ENCODE measurements at regions not wholly inside any gene's neighbourhood (a gene's known extent, or its start where the extent isn't known, plus 50 kb on each side); places are given as distances from the start of the nearest gene placed in this dataset.

DNA sequence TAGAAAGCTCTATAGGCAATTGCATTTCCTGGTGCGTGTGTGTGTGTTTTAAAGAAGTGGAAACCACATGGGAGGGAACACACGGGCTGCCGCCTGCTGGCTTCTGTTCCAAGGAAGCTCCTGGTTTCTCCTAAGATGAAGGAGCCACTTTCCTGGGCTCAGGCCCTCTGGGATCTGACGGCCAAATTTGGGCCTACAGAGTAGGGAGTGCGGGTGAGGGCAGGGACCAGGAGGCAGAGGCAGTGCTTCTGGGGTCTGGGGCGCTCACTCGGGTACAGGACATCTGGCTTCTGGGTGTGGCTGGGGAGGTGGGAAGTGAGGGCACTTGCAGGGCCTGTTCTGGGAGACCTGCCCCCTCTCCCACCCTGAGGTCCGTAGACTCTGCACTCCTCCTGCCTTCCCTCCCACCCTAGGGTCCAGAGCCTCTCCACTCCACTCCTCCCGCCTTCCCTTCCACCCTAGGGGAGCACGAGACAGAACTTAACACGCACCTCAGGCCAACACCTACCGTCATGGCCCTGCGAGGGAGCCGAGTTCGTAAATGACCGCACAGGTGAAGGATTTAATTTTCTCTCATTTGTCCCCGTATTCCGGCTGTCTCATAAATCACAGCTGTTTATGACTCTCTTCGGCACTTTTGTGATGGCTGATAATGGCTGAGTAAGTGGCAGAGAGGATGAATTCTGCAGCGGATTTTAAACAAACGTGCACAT lies 127.7 kb downstream of the KIF26A start:
- 74 to 80% (median 79%) methylated on average over 21 of the region's 21 CpGs for WGBS, 4 donors
- peak in 4 of 7 donors; percentile 2 to 42 (median 11) for DNase-seq

DNA sequence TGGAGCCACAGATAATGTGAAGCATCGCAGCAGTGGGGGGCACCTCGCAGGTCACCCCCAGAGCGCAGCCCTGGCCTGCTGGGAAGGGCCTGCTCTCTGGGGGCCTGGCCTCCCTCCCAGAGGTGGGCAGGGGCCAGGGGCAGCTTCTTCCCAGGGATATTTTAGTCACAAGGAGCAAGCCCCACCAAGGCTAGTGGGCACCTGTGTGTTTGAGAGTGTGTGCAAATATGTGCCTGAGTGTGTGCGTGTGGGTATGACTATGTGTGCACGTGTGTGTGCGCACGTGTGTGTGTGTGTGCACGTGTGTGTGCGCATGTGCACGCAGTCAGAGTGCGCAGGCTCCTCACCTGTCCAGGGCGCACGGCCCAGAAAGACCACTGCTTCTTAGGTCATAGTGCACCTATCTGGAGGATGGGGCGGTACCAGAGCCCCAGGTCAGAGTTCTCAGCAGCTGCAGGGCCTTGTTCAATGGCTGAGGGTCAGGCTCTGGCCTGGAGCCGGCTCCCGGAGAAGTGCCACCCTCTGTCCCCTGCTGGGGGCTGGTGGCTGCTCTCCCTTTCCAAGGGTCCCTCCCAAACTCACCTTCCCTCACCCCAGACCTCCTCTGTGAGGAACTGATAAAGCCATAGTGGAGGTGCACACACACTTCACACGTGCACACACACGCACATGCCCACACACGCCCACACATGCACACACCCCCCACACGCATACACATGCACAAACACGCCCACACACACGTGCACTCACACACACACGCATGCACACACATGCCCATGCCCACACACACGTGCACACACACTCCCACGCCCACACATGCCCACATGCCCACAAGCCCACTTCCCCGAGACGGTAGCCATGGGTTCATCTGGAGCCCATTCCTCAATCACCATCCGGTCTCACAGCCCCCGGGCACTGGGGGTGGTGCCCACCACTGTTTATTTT lies 128.5 kb downstream of the KIF26A start:
- H3K4me3 ChIP-seq: no peak overlapping the region
- H3K27ac ChIP-seq: no peak overlapping the region
- H3K27me3 ChIP-seq: no peaks in the 10 kb centered on the region
- no peaks in the 10 kb centered on the region for H3K9me3 ChIP-seq (replicated peaks in 1 of 3)
- 87 to 91% (median 88%) methylated on average over 26 to 29 of the region's 29 CpGs for WGBS, 4 donors
- DNase-seq: peak in 6 of 7 donors; percentile 0 to 41 (median 10)
- H3K36me3 ChIP-seq (replicated peaks in 1 of 2): no peaks in the 10 kb centered on the region
- no peak for TF ChIP-seq POLR2A (IDR thresholded peaks at IDR 0.05)
- TF ChIP-seq, protein P1, sequence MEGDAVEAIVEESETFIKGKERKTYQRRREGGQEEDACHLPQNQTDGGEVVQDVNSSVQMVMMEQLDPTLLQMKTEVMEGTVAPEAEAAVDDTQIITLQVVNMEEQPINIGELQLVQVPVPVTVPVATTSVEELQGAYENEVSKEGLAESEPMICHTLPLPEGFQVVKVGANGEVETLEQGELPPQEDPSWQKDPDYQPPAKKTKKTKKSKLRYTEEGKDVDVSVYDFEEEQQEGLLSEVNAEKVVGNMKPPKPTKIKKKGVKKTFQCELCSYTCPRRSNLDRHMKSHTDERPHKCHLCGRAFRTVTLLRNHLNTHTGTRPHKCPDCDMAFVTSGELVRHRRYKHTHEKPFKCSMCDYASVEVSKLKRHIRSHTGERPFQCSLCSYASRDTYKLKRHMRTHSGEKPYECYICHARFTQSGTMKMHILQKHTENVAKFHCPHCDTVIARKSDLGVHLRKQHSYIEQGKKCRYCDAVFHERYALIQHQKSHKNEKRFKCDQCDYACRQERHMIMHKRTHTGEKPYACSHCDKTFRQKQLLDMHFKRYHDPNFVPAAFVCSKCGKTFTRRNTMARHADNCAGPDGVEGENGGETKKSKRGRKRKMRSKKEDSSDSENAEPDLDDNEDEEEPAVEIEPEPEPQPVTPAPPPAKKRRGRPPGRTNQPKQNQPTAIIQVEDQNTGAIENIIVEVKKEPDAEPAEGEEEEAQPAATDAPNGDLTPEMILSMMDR (IDR thresholded peaks at IDR 0.05): no peak
- intact Hi-C loops (cut with DNase I): no loop called here
- no peaks in the 10 kb centered on the region for H3K4me1 ChIP-seq (replicated peaks in 1 of 2)

More for the DNA sequence above, 127.7 kb downstream of the KIF26A start:
- intact Hi-C loops (cut with DNase I): no loop called here
- H3K36me3 ChIP-seq (replicated peaks in 1 of 2): no peaks in the 10 kb centered on the region
- no peaks in the 10 kb centered on the region for H3K27me3 ChIP-seq
- no peak overlapping the region for H3K27ac ChIP-seq
- H3K9me3 ChIP-seq (replicated peaks in 1 of 3): no peaks in the 10 kb centered on the region
- no peaks in the 10 kb centered on the region for H3K4me1 ChIP-seq (replicated peaks in 1 of 2)
- TF ChIP-seq, protein P1 (IDR thresholded peaks at IDR 0.05): no peak
- TF ChIP-seq POLR2A (IDR thresholded peaks at IDR 0.05): no peak
- no peak overlapping the region for H3K4me3 ChIP-seq

DNA sequence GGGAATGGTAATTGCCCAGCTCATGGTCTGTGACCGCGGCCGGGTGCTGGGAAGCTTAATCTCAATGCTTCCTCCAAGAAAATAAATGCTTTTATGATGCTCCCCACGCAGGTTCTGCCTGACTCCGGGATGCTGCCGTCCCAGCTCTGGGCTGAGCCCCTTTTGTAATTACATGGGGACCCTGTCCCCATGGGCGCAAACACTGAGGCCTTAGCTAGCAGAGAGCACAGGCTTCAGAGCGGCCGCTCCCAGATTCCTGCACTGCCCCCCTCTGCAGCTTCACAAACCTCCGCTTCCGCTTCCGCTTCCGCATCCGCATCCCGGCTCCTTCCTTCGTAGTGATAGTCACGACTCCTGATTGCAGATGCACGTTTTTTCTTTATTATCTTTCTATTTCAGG lies 129.5 kb downstream of the KIF26A start:
- peak; percentile 0 to 38 (median 9) for DNase-seq

DNA sequence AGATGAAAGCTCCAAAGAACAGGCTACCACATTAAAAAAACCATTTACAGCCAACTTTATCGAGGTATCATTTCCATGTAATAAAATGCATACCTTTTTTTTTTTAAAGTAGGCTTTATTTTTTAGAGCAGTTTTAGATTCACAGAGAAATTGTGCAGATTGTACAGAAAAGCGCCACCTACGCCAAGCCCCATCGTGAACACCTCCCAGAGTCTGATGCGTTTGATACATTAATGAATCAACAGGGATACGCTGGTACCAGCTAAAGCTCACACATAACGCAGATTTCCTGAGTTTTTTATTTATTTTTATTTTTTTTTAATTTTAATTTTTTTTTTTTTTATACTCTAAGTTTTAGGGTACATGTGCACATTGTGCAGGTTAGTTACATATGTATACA lies 129.9 kb downstream of the KIF26A start:
- H3K9me3 ChIP-seq (replicated peaks in 1 of 3): no peaks in the 10 kb centered on the region
- no peak for TF ChIP-seq POLR2A (IDR thresholded peaks at IDR 0.05)
- TF ChIP-seq, protein P1 (IDR thresholded peaks at IDR 0.05): no peak
- H3K27me3 ChIP-seq: no peaks in the 10 kb centered on the region
- no peak for DNase-seq
- WGBS, 4 donors: 85 to 93% (median 89%) methylated on average over 7 of the region's 7 CpGs
- no peaks in the 10 kb centered on the region for H3K4me1 ChIP-seq (replicated peaks in 1 of 2)
- no peaks in the 10 kb centered on the region for H3K36me3 ChIP-seq (replicated peaks in 1 of 2)
- no peak overlapping the region for H3K4me3 ChIP-seq
- intact Hi-C loops (cut with DNase I): no loop called here
- H3K27ac ChIP-seq: no peak overlapping the region

More for the DNA sequence above, 129.5 kb downstream of the KIF26A start:
- no peaks in the 10 kb centered on the region for H3K36me3 ChIP-seq (replicated peaks in 1 of 2)
- TF ChIP-seq, protein P1 (IDR thresholded peaks at IDR 0.05): no peak
- TF ChIP-seq POLR2A (IDR thresholded peaks at IDR 0.05): no peak
- no peaks in the 10 kb centered on the region for H3K27me3 ChIP-seq
- H3K9me3 ChIP-seq (replicated peaks in 1 of 3): no peaks in the 10 kb centered on the region
- no peaks in the 10 kb centered on the region for H3K4me1 ChIP-seq (replicated peaks in 1 of 2)
- no peak overlapping the region for H3K4me3 ChIP-seq
- no peak overlapping the region for H3K27ac ChIP-seq
- WGBS, 4 donors: 62 to 92% (median 73%) methylated on average over 18 of the region's 18 CpGs
- intact Hi-C loops (cut with DNase I): no loop called here

All from adrenal gland (tissue), 9 donors.